ENCODE measurements at regions not wholly inside any gene's neighbourhood (a gene's known extent, or its start where the extent isn't known, plus 50 kb on each side); places are given as distances from the start of the nearest gene placed in this dataset.

DNA sequence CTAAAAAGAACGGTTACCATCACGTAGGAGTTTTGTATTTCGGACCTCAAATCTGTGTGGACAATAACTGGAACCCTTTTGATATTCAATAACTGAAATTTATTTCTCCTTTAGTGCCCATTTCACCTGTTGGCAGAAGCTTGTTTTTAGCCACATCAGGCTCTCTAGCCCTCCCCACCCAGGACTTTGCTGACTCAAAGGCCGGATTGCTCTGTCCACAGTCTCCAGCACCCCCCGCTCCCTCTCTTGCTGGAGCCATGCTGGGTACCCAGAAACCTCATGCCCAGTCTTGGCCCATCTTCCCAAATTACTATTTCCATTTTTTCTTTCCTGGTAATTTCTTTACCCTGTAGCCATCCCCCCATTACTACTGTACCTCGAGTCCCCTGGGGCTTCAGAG is 55.8 kb upstream of the DUSP22 start:
- no peak overlapping the region for H3K27ac ChIP-seq (replicated peaks)
- no peak for DNase-seq (ENCODE audit: low read depth in 1 of 2, low spot score in 1 of 2)
- H3K27me3 ChIP-seq (ENCODE audit: insufficient read depth, poor library complexity, severe bottlenecking) = peaks cover 3% of the 10 kb centered on the region
- H3K4me3 ChIP-seq (replicated peaks; ENCODE audit: insufficient read depth, low read length) = no peak overlapping the region
- TF ChIP-seq POLR2AphosphoS5 (IDR thresholded peaks at IDR 0.05; ENCODE audit: low read depth) (no peak), GABPA (IDR thresholded peaks at IDR 0.05; ENCODE audit: low read depth) (no peak), SPI1 (IDR thresholded peaks at IDR 0.05; ENCODE audit: borderline replicate concordance, low read depth) (no peak)
- TF ChIP-seq, protein P1, sequence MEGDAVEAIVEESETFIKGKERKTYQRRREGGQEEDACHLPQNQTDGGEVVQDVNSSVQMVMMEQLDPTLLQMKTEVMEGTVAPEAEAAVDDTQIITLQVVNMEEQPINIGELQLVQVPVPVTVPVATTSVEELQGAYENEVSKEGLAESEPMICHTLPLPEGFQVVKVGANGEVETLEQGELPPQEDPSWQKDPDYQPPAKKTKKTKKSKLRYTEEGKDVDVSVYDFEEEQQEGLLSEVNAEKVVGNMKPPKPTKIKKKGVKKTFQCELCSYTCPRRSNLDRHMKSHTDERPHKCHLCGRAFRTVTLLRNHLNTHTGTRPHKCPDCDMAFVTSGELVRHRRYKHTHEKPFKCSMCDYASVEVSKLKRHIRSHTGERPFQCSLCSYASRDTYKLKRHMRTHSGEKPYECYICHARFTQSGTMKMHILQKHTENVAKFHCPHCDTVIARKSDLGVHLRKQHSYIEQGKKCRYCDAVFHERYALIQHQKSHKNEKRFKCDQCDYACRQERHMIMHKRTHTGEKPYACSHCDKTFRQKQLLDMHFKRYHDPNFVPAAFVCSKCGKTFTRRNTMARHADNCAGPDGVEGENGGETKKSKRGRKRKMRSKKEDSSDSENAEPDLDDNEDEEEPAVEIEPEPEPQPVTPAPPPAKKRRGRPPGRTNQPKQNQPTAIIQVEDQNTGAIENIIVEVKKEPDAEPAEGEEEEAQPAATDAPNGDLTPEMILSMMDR (IDR thresholded peaks at IDR 0.05; ENCODE audit: insufficient read depth, low read length) = no peak
- TF ChIP-seq, protein P2, sequence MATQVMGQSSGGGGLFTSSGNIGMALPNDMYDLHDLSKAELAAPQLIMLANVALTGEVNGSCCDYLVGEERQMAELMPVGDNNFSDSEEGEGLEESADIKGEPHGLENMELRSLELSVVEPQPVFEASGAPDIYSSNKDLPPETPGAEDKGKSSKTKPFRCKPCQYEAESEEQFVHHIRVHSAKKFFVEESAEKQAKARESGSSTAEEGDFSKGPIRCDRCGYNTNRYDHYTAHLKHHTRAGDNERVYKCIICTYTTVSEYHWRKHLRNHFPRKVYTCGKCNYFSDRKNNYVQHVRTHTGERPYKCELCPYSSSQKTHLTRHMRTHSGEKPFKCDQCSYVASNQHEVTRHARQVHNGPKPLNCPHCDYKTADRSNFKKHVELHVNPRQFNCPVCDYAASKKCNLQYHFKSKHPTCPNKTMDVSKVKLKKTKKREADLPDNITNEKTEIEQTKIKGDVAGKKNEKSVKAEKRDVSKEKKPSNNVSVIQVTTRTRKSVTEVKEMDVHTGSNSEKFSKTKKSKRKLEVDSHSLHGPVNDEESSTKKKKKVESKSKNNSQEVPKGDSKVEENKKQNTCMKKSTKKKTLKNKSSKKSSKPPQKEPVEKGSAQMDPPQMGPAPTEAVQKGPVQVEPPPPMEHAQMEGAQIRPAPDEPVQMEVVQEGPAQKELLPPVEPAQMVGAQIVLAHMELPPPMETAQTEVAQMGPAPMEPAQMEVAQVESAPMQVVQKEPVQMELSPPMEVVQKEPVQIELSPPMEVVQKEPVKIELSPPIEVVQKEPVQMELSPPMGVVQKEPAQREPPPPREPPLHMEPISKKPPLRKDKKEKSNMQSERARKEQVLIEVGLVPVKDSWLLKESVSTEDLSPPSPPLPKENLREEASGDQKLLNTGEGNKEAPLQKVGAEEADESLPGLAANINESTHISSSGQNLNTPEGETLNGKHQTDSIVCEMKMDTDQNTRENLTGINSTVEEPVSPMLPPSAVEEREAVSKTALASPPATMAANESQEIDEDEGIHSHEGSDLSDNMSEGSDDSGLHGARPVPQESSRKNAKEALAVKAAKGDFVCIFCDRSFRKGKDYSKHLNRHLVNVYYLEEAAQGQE (IDR thresholded peaks at IDR 0.05; ENCODE audit: insufficient replicate concordance, low read depth) = no peak

DNA sequence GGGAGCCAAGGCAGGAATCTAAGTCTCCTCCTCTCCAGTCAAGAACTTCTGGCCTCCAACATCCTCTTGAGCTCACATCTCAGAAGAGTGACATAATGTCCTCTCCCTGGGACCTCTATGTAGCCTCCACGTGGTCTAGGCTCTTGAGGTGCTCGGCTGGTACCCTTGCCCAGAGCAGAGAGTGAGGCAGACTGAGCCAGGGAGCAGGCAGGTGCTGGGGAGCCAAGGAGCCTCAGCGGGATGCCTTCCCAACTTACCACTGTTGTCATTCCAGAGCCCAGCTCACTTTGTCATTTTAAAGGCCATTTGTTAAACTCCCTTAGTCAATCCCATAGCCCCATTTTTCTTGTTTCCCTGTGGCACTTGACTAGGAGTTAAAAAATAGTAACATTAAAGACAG is 52.1 kb upstream of the DUSP22 start:
- Histone ChIP-seq H3K27me3 (ENCODE audit: insufficient read depth, poor library complexity, severe bottlenecking) (peaks cover 3% of the 10 kb centered on the region), H3K27ac (replicated peaks) (no peak overlapping the region), H3K4me3 (replicated peaks; ENCODE audit: insufficient read depth, low read length) (no peak overlapping the region)
- DNase-seq (ENCODE audit: low read depth in 1 of 2, low spot score in 1 of 2) = no peak
- TF ChIP-seq, protein P2 (IDR thresholded peaks at IDR 0.05; ENCODE audit: insufficient replicate concordance, low read depth) = no peak
- TF ChIP-seq GABPA (IDR thresholded peaks at IDR 0.05; ENCODE audit: low read depth) (no peak), POLR2AphosphoS5 (IDR thresholded peaks at IDR 0.05; ENCODE audit: low read depth) (no peak), SPI1 (IDR thresholded peaks at IDR 0.05; ENCODE audit: borderline replicate concordance, low read depth) (no peak)
- TF ChIP-seq, protein P1 (IDR thresholded peaks at IDR 0.05; ENCODE audit: insufficient read depth, low read length) = no peak

GRCh38 chr6:241336-241865 is 50.9 kb upstream of the DUSP22 start:
- TF ChIP-seq, protein P2 (IDR thresholded peaks at IDR 0.05; ENCODE audit: insufficient replicate concordance, low read depth) = no peak
- TF ChIP-seq POLR2AphosphoS5 (IDR thresholded peaks at IDR 0.05; ENCODE audit: low read depth) (no peak), GABPA (IDR thresholded peaks at IDR 0.05; ENCODE audit: low read depth) (no peak)
- no peak overlapping the region for H3K4me3 ChIP-seq (replicated peaks; ENCODE audit: insufficient read depth, low read length)
- DNase-seq (ENCODE audit: low read depth in 1 of 2, low spot score in 1 of 2) = no peak
- no peak overlapping the region for H3K27ac ChIP-seq (replicated peaks)
- H3K27me3 ChIP-seq (ENCODE audit: insufficient read depth, poor library complexity, severe bottlenecking) = peaks cover 3% of the 10 kb centered on the region
